OCI-LY7 (cell line): ENCODE measurements at regions not wholly inside any gene's neighbourhood (a gene's known extent, or its start where the extent isn't known, plus 50 kb on each side); places are given as distances from the start of the nearest gene placed in this dataset.

ENCODE experiments used
- BruUV-seq: library from RNA; stranded (reverse); fragments of 400-500 nt; replicated peaks from 2 replicates; lab custom pipeline; 2021; lab: Mats Ljungman, UMichigan
- CTCF ChIA-PET: fragments of 300-600 bp; sonication (Branson Sonifier 250); formaldehyde crosslinking; loops from one replicate; lab custom pipeline; 2022; ENCODE audit warnings: antibody characterized with exemption; ENCODE audit not compliant: unreplicated experiment; lab: Charles Lee
- POLR2A ChIA-PET: fragments of 300-600 bp; sonication (Branson Sonifier 250); formaldehyde crosslinking; loops from one replicate; lab custom pipeline; 2022; ENCODE audit warnings: antibody characterized with exemption; lab: Charles Lee
- DNase-seq: peaks from one replicate; pipeline ENCODE4 v3.0.0-alpha.2; 2015; ENCODE audit warnings: low spot score
- H2AFZ ChIP-seq: fragments of 200-600 bp; sonication (generic), shearing (Covaris generic); 2 replicates; pipeline ENCODE4 v1.6.1; 2014; ENCODE audit warnings: mild to moderate bottlenecking, antibody characterized with exemption, low read length, moderate library complexity
- H3K27ac ChIP-seq: fragments of 200-600 bp; sonication (generic); 2 replicates; pipeline ENCODE4 v1.5.1; 2014; ENCODE audit warnings: mixed run types, low read depth, mild to moderate bottlenecking, moderate library complexity, low read length, inconsistent platforms; ENCODE audit not compliant: poor library complexity, severe bottlenecking
- H3K36me3 ChIP-seq: fragments of 200-600 bp; sonication (generic); 2 replicates; pipeline ENCODE4 v1.6.1; 2014; ENCODE audit warnings: mild to moderate bottlenecking, antibody characterized with exemption, low read length, moderate library complexity, mixed read lengths; ENCODE audit not compliant: insufficient read depth
- H3K4me1 ChIP-seq: fragments of 200-600 bp; sonication (generic); 2 replicates; pipeline ENCODE4 v1.5.1; 2014; ENCODE audit warnings: mild to moderate bottlenecking, low read length; ENCODE audit not compliant: insufficient read depth, poor library complexity, severe bottlenecking
- H3K4me2 ChIP-seq: fragments of 200-600 bp; sonication (generic); 2 replicates; pipeline ENCODE4 v1.6.1; 2014; ENCODE audit warnings: mild to moderate bottlenecking, low read length
- H3K4me3 ChIP-seq: fragments of 200-600 bp; sonication (generic); 2 replicates; pipeline ENCODE4 v1.5.1; 2014; ENCODE audit warnings: mild to moderate bottlenecking, low read depth, low read length; ENCODE audit not compliant: poor library complexity, severe bottlenecking
- H3K79me2 ChIP-seq: fragments of 200-600 bp; sonication (generic); 2 replicates; pipeline ENCODE4 v1.6.1; 2016; ENCODE audit warnings: low read depth, mild to moderate bottlenecking, low read length, moderate library complexity, mixed read lengths; ENCODE audit not compliant: insufficient read depth
- H3K9me2 ChIP-seq: fragments of 200-600 bp; sonication (generic); 2 replicates; pipeline ENCODE4 v1.6.1; 2016; ENCODE audit warnings: mild to moderate bottlenecking, low read length, mixed read lengths; ENCODE audit not compliant: insufficient read depth
- H3K9me3 ChIP-seq: fragments of 200-600 bp; sonication (generic); 2 replicates; pipeline ENCODE4 v1.6.1; 2014; ENCODE audit warnings: mild to moderate bottlenecking, mixed run types, low read length, mixed read lengths
- H4K20me1 ChIP-seq: fragments of 200-600 bp; sonication (generic); 2 replicates; pipeline ENCODE4 v1.6.1; 2014; ENCODE audit warnings: mild to moderate bottlenecking, antibody characterized with exemption, low read length, moderate library complexity, mixed read lengths; ENCODE audit not compliant: insufficient read depth
- CTCF ChIP-seq: fragments of 200-600 bp; sonication (generic); conservative IDR thresholded peaks from 2 replicates; pipeline ENCODE4 v1.5.1; 2014; ENCODE audit warnings: mild to moderate bottlenecking, antibody characterized with exemption, low read length, moderate library complexity, mixed read lengths
- EZH2phosphoT487 ChIP-seq: fragments of 200-600 bp; sonication (generic); IDR thresholded peaks from 2 replicates; pipeline ENCODE4 v1.6.1; 2018; ENCODE audit warnings: low read depth, borderline replicate concordance, mild to moderate bottlenecking, mixed run types, antibody characterized with exemption, low read length, moderate library complexity, mixed read lengths
- intact Hi-C: fragments of 100-400 bp; cut with micrococcal nuclease; formaldehyde crosslinking; loops from one replicate; pipeline ENCODE4 v1.10.0; 2022; ENCODE audit not compliant: unreplicated experiment

- Histone ChIP-seq H4K20me1 (no peaks in the 10 kb centered on the region), H2AFZ (no peak overlapping the region), H3K4me3 (no peak overlapping the region), H3K79me2 (no peaks in the 10 kb centered on the region), H3K36me3 (no peaks in the 10 kb centered on the region), H3K9me3 (no peaks in the 10 kb centered on the region), H3K27ac (no peak overlapping the region), H3K4me1 (no peaks in the 10 kb centered on the region), H3K9me2 (no peaks in the 10 kb centered on the region), H3K4me2 (no peak overlapping the region)
- CTCF ChIA-PET: no interaction called here
- no peak for DNase-seq
- POLR2A ChIA-PET: interaction anchor here (0.7 kb wide), 1 partner anchor 27 kb away, joined by 3 read pairs; no protein-coding TSS in a partner anchor
- BruUV-seq: no TSS peak
- TF ChIP-seq CTCF: no peak
- TF ChIP-seq EZH2phosphoT487: no peak
- intact Hi-C loops: no loop called here
Measured at GRCh38 chr2:226554701-226555100, 244.9 kb downstream of the IRS1 start.

- no peak for DNase-seq
- ChIA-PET CTCF (no interaction called here), POLR2A (no interaction called here)
- Histone ChIP-seq H3K79me2 (no peaks in the 10 kb centered on the region), H3K27ac (no peak overlapping the region), H2AFZ (no peak overlapping the region), H3K9me2 (no peaks in the 10 kb centered on the region), H3K9me3 (no peaks in the 10 kb centered on the region), H3K4me3 (no peak overlapping the region), H3K36me3 (no peaks in the 10 kb centered on the region), H3K4me1 (no peaks in the 10 kb centered on the region), H4K20me1 (no peaks in the 10 kb centered on the region), H3K4me2 (no peak overlapping the region)
- no TSS peak for BruUV-seq
- TF ChIP-seq EZH2phosphoT487 (no peak), CTCF (no peak)
- intact Hi-C loops: no loop called here
Measured at GRCh38 chr2:226553333-226553732, 246.3 kb downstream of the IRS1 start.

DNA sequence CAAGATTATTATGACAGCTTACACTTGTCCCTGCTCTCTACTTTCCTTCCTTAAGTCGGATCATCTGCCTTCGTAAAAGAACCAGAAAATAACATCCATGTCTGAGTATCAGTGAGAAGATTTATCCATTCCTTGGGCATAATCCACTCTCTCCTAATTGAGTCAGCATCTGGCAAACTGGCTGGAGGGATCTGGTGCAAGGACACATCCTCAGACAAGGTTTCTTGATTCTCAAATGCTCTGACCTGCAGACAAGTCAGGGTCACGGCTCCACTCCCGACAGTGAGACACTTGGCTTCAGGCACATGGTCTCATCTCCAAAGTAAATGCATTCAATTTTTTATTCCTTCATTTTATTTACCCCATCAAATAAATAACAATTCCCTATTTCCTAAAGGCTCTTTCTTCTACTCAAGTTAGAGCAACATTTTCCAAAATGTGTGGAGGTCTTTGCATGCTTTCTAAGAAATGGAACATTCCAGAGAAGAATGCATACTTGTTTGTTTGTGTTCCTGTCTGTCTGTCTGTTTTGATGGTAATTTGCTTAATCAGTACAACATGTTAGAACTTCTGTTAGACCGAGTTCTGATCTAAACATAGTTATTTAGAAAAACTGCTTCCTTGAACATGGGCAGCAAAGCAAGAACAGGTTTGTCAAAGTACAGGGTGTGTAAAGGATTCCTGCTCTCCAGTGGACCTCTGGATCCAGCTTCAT is 246.9 kb downstream of the IRS1 start:
- no TSS peak for BruUV-seq
- no peak for DNase-seq
- Histone ChIP-seq H2AFZ (no peak overlapping the region), H3K4me3 (no peak overlapping the region), H3K4me1 (no peaks in the 10 kb centered on the region), H3K79me2 (no peaks in the 10 kb centered on the region), H4K20me1 (no peaks in the 10 kb centered on the region), H3K36me3 (no peaks in the 10 kb centered on the region), H3K9me2 (no peaks in the 10 kb centered on the region), H3K9me3 (no peaks in the 10 kb centered on the region), H3K4me2 (no peak overlapping the region), H3K27ac (no peak overlapping the region)
- CTCF ChIA-PET: no interaction called here
- TF ChIP-seq CTCF (no peak), EZH2phosphoT487 (no peak)
- POLR2A ChIA-PET: no interaction called here
- intact Hi-C loops: no loop called here
